DND-41 (cell line): ENCODE measurements at regions not wholly inside any gene's neighbourhood (a gene's known extent, or its start where the extent isn't known, plus 50 kb on each side); places are given as distances from the start of the nearest gene placed in this dataset.

Source experiments
- EZH2 ChIP-seq: IDR thresholded peaks from 3 replicates; pipeline ENCODE4 v1.6.1; 2012; ENCODE audit warnings: borderline replicate concordance, low read depth, mild to moderate bottlenecking, moderate library complexity, low read length, inconsistent platforms; ENCODE audit not compliant: severe bottlenecking
- TF ChIP-seq, protein P1 (sequence below): IDR thresholded peaks from 2 replicates; pipeline ENCODE4 v1.5.1; 2012; ENCODE audit warnings: borderline replicate concordance, low read length, moderate library complexity, mild to moderate bottlenecking; ENCODE audit not compliant: poor library complexity, severe bottlenecking; ENCODE audit errors: extremely low read depth

DNA sequence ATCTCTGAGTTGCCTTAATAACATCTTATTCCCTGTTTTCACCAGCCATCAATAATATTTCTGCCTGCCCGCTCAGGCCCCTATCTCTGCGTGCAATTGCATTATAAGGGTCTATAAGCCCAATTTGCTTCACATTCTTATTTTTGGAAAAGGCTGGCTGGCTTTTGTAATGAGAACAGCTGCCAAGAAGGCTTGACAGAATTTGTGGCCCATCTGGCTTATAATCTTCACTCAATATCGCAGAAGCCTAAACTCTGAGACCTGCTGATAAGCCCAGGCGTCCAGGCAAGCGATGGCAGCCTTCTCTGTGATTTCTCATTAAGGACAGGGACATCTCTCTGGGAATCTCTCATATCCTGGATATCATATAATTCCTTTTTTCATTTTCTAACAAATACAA lies 1618.6 kb upstream of the CELF4 start:
- TF ChIP-seq, protein P1, sequence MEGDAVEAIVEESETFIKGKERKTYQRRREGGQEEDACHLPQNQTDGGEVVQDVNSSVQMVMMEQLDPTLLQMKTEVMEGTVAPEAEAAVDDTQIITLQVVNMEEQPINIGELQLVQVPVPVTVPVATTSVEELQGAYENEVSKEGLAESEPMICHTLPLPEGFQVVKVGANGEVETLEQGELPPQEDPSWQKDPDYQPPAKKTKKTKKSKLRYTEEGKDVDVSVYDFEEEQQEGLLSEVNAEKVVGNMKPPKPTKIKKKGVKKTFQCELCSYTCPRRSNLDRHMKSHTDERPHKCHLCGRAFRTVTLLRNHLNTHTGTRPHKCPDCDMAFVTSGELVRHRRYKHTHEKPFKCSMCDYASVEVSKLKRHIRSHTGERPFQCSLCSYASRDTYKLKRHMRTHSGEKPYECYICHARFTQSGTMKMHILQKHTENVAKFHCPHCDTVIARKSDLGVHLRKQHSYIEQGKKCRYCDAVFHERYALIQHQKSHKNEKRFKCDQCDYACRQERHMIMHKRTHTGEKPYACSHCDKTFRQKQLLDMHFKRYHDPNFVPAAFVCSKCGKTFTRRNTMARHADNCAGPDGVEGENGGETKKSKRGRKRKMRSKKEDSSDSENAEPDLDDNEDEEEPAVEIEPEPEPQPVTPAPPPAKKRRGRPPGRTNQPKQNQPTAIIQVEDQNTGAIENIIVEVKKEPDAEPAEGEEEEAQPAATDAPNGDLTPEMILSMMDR: no peak
- no peak for TF ChIP-seq EZH2
